ENCODE measurements at regions not wholly inside any gene's neighbourhood (a gene's known extent, or its start where the extent isn't known, plus 50 kb on each side); places are given as distances from the start of the nearest gene placed in this dataset.

- TF ChIP-seq CTCF (IDR thresholded peaks at IDR 0.05), result no peak
Measured at GRCh38 chr3:76646921-76647562, 392.9 kb upstream of the ROBO2 start.

- no peak for TF ChIP-seq CTCF (IDR thresholded peaks at IDR 0.05)
Measured at GRCh38 chr3:76651784-76652183, 388.1 kb upstream of the ROBO2 start.

GRCh38 chr3:76652524-76652923, 387.4 kb upstream of the ROBO2 start:
- TF ChIP-seq CTCF (IDR thresholded peaks at IDR 0.05), result no peak

GRCh38 chr3:76653640-76654251, 386.2 kb upstream of the ROBO2 start:
- TF ChIP-seq CTCF (IDR thresholded peaks at IDR 0.05), result no peak

GRCh38 chr3:76656531-76657070, 383.3 kb upstream of the ROBO2 start:
- no peak for TF ChIP-seq CTCF (IDR thresholded peaks at IDR 0.05)

- no peak for TF ChIP-seq CTCF (IDR thresholded peaks at IDR 0.05)
Measured at GRCh38 chr3:76657909-76658308, 382.0 kb upstream of the ROBO2 start.

GRCh38 chr3:76661527-76662250, 378.2 kb upstream of the ROBO2 start:
- no peak for TF ChIP-seq CTCF (IDR thresholded peaks at IDR 0.05)

All from LNCAP (cell line).